Parathyroid adenoma (tissue), 2 donors: ENCODE measurements at regions not wholly inside any gene's neighbourhood (a gene's known extent, or its start where the extent isn't known, plus 50 kb on each side); places are given as distances from the start of the nearest gene placed in this dataset.
A peak's percentile ranks its signal among the peaks of the same experiment; 100 is the strongest.

Experiments
- H2AFZ ChIP-seq: fragments of 300-600 bp; sonication (generic); one replicate; pipeline ENCODE4 v1.7.0; 2017; ENCODE audit warnings: antibody characterized with exemption, mild to moderate bottlenecking
- H3K27ac ChIP-seq: fragments of 300-600 bp; sonication (generic); one replicate; pipeline ENCODE4 v1.7.0; 2017
- H3K27me3 ChIP-seq: fragments of 300-600 bp; sonication (generic); one replicate; pipeline ENCODE4 v1.7.0; 2017; ENCODE audit warnings: low read length; ENCODE audit not compliant: control insufficient read depth, insufficient read depth
- H3K36me3 ChIP-seq: fragments of 300-600 bp; sonication (generic); one replicate; pipeline ENCODE4 v1.7.0; 2017; ENCODE audit warnings: low read length; ENCODE audit not compliant: control insufficient read depth, insufficient read depth
- H3K4me1 ChIP-seq: fragments of 300-600 bp; sonication (generic); one replicate; pipeline ENCODE4 v1.7.0; 2017; ENCODE audit warnings: control low read depth
- H3K4me2 ChIP-seq: fragments of 300-600 bp; sonication (generic); one replicate; pipeline ENCODE4 v1.7.0; 2017; ENCODE audit warnings: low read length
- H3K4me3 ChIP-seq: fragments of 300-600 bp; sonication (generic); one replicate; pipeline ENCODE4 v1.7.0; 2017; ENCODE audit warnings: low read depth, low read length
- H3K79me2 ChIP-seq: fragments of 300-600 bp; sonication (generic); one replicate; pipeline ENCODE4 v1.7.0; 2017; ENCODE audit warnings: control low read depth
- H3K9ac ChIP-seq: fragments of 300-600 bp; sonication (generic); one replicate; pipeline ENCODE4 v1.7.0; 2017; ENCODE audit warnings: mild to moderate bottlenecking
- H3K9me3 ChIP-seq: fragments of 300-600 bp; sonication (generic); one replicate; pipeline ENCODE4 v1.7.0; 2017; ENCODE audit warnings: low read length; ENCODE audit not compliant: control insufficient read depth
- TF ChIP-seq, protein P1 (sequence below): fragments of 300-600 bp; sonication (generic); IDR thresholded peaks from one replicate; pipeline ENCODE4 v1.7.0; 2017; ENCODE audit warnings: antibody characterized with exemption, mild to moderate bottlenecking
- donor health status: primary hyperparathyroidism.

GRCh38 chr11:95674657-95675358, 114.8 kb downstream of the FAM76B start:
- Histone ChIP-seq H3K27ac (no peak overlapping the region), H3K27me3 (no peaks in the 10 kb centered on the region)

GRCh38 chr11:95671768-95672167, 117.8 kb downstream of the FAM76B start:
- TF ChIP-seq, protein P1, sequence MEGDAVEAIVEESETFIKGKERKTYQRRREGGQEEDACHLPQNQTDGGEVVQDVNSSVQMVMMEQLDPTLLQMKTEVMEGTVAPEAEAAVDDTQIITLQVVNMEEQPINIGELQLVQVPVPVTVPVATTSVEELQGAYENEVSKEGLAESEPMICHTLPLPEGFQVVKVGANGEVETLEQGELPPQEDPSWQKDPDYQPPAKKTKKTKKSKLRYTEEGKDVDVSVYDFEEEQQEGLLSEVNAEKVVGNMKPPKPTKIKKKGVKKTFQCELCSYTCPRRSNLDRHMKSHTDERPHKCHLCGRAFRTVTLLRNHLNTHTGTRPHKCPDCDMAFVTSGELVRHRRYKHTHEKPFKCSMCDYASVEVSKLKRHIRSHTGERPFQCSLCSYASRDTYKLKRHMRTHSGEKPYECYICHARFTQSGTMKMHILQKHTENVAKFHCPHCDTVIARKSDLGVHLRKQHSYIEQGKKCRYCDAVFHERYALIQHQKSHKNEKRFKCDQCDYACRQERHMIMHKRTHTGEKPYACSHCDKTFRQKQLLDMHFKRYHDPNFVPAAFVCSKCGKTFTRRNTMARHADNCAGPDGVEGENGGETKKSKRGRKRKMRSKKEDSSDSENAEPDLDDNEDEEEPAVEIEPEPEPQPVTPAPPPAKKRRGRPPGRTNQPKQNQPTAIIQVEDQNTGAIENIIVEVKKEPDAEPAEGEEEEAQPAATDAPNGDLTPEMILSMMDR = no peak
- H3K4me3 ChIP-seq = no peak overlapping the region
- H3K36me3 ChIP-seq = no peaks in the 10 kb centered on the region
- no peaks in the 10 kb centered on the region for H3K27me3 ChIP-seq
- no peaks in the 10 kb centered on the region for H3K79me2 ChIP-seq
- H2AFZ ChIP-seq = no peak overlapping the region
- H3K9me3 ChIP-seq = no peaks in the 10 kb centered on the region
- H3K4me2 ChIP-seq = no peak overlapping the region
- no peaks in the 10 kb centered on the region for H3K4me1 ChIP-seq
- H3K9ac ChIP-seq = no peak overlapping the region
- no peak overlapping the region for H3K27ac ChIP-seq

More at GRCh38 chr11:95674657-95675358, 114.8 kb downstream of the FAM76B start:
- H3K4me1 ChIP-seq = no peaks in the 10 kb centered on the region
- H3K4me2 ChIP-seq = no peak overlapping the region
- no peaks in the 10 kb centered on the region for H3K9me3 ChIP-seq
- H3K4me3 ChIP-seq = no peak overlapping the region
- no peaks in the 10 kb centered on the region for H3K79me2 ChIP-seq
- H3K9ac ChIP-seq = no peak overlapping the region
- H2AFZ ChIP-seq = no peak overlapping the region
- TF ChIP-seq, protein P1 = no peak
- H3K36me3 ChIP-seq = no peaks in the 10 kb centered on the region

DNA sequence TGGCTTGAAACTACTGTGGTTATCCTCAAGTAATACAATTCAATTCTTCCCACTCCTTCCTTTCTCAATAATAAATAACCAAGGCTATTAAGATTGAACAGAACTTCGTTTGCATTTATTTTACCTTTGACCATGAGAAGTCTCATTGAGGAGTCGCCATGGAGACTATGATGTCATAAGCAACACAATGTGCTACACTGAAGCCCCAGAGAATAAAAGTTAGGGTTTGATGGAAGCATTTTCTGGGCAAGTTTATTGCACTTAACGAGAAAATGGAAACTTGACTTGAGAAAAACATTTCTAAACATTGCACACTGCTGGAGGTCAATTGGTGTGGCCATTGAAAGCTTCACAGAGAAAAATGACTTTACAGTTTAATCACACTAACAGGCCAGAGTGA, 121.5 kb downstream of the FAM76B start:
- no peaks in the 10 kb centered on the region for H3K27me3 ChIP-seq
- H3K9me3 ChIP-seq = no peaks in the 10 kb centered on the region
- H3K9ac ChIP-seq = no peak overlapping the region
- H2AFZ ChIP-seq = no peak overlapping the region
- no peak overlapping the region for H3K27ac ChIP-seq
- H3K4me3 ChIP-seq = no peak overlapping the region
- no peaks in the 10 kb centered on the region for H3K79me2 ChIP-seq
- no peak overlapping the region for H3K4me2 ChIP-seq
- no peaks in the 10 kb centered on the region for H3K4me1 ChIP-seq
- no peaks in the 10 kb centered on the region for H3K36me3 ChIP-seq
- TF ChIP-seq, protein P1 = no peak

DNA sequence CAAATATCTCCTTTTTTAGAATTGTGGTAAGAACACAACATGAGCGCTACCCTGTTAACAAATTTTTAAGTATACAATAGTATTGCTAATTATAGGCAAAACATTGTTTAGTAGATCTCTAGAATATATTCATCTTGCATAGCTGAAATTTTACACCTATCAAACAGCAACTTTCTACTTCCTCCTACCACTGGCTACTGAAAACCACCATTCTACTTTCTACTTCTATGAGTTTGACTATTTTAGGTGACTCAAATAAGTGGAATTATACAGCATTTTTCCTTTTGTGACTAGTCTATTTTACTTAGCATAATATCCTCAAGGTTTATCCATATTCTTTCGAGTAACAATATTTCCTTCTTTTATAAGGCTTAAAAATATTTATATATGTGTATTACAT, 128.4 kb downstream of the FAM76B start:
- no peak overlapping the region for H3K4me2 ChIP-seq
- H3K27ac ChIP-seq = no peak overlapping the region
- no peaks in the 10 kb centered on the region for H3K36me3 ChIP-seq
- no peaks in the 10 kb centered on the region for H3K4me1 ChIP-seq
- H3K27me3 ChIP-seq = no peaks in the 10 kb centered on the region
- no peaks in the 10 kb centered on the region for H3K79me2 ChIP-seq
- no peak overlapping the region for H2AFZ ChIP-seq
- TF ChIP-seq, protein P1 = no peak
- H3K9ac ChIP-seq = no peak overlapping the region
- no peak overlapping the region for H3K4me3 ChIP-seq
- H3K9me3 ChIP-seq = no peaks in the 10 kb centered on the region

- H3K79me2 ChIP-seq = no peaks in the 10 kb centered on the region
- TF ChIP-seq, protein P1 = no peak
Measured at GRCh38 chr11:95660038-95660437, 129.5 kb downstream of the FAM76B start.

More at GRCh38 chr11:95660038-95660437, 129.5 kb downstream of the FAM76B start:
- Histone ChIP-seq H3K4me2 (no peak overlapping the region), H3K27me3 (no peaks in the 10 kb centered on the region), H3K9ac (no peak overlapping the region), H3K27ac (no peak overlapping the region), H3K36me3 (no peaks in the 10 kb centered on the region), H3K4me1 (no peaks in the 10 kb centered on the region), H3K9me3 (no peaks in the 10 kb centered on the region), H3K4me3 (no peak overlapping the region), H2AFZ (peak overlapping the region; percentile 6)
